Spleen (tissue), 7 donors: ENCODE measurements at regions not wholly inside any gene's neighbourhood (a gene's known extent, or its start where the extent isn't known, plus 50 kb on each side); places are given as distances from the start of the nearest gene placed in this dataset.

Experiments
- CTCF ChIP-seq, 11 experiments: fragments of 200-600 bp in 7 of 11; fragments of 450-650 bp in 4 of 11; sonication (generic) in 4 of 11; IDR thresholded peaks in 8 of 11; conservative IDR thresholded peaks in 3 of 11; 1 replicate in 7 of 11; 2 replicates in 4 of 11; pipeline versions ENCODE4 v1.4.0 to v1.8.0; 2016 to 2021; ENCODE audit warnings: antibody characterized with exemption in 11 of 11, inconsistent platforms in 4 of 11, mild to moderate bottlenecking in 1 of 11
- POLR2A ChIP-seq, 3 donors: fragments of 450-650 bp; IDR thresholded peaks; one replicate each; pipeline ENCODE4 v1.5.1; 2017; ENCODE audit warnings: antibody characterized with exemption in 3 of 3, mild to moderate bottlenecking in 1 of 3
- POLR2AphosphoS5 ChIP-seq, 3 donors: sonication (generic); formaldehyde crosslinking; IDR thresholded peaks; one replicate each; pipeline ENCODE4 v1.5.1; 2017; ENCODE audit warnings: antibody characterized with exemption in 3 of 3
- donor health status: DM: no; HTN: no; CAD: no; lungs with moderate emphysema.
- donor health status: DM: no; HTN: no; CAD: no.
- donor health status: DM: no; HTN: no; CAD: no.

DNA sequence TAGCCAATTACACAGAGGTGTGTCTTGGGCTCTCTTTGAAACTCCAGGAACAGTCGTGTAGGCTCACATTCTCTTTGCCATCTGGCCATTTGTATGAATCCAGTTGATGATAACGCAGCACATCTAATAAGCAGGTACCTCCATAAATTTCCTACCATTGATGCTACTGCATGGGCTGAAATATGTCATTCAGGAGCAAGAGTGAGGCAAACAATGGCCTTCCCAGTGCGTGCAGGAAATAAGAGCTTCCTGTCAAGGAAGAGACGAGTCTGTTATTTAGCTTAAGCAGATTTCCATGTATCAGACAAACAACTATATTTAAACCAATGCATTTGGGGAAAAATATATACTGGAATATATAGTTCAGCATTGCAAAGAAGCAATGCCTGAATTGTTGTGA, 102.1 kb upstream of the MXRA5 start:
- TF ChIP-seq CTCF (IDR thresholded peaks at IDR 0.05 in 8 of 11, conservative IDR thresholded peaks at IDR 0.05 in 3 of 11) (no peak), POLR2A (IDR thresholded peaks at IDR 0.05) (no peak), POLR2AphosphoS5 (IDR thresholded peaks at IDR 0.05) (no peak)
